ENCODE measurements at regions not wholly inside any gene's neighbourhood (a gene's known extent, or its start where the extent isn't known, plus 50 kb on each side); places are given as distances from the start of the nearest gene placed in this dataset.

- ChIA-PET POLR2A (ENCODE audit: partially characterized antibody) (no interaction called here), CTCF (ENCODE audit: partially characterized antibody) (no interaction called here)
- Histone ChIP-seq H3K27ac (ENCODE audit: low read depth, low read length) (no peak overlapping the region), H3K4me3 (ENCODE audit: extremely low read depth in 1 of 4, insufficient read depth in 2 of 4, low read depth in 3 of 4, low read length in 4 of 4) (no peak overlapping the region), H2AFZ (ENCODE audit: low read length) (no peak overlapping the region), H4K91ac (replicated peaks; ENCODE audit: insufficient read length, low read length) (no peak overlapping the region), H4K8ac (ENCODE audit: extremely low read depth, insufficient read depth, low read length) (no peak overlapping the region), H4K20me1 (replicated peaks in 1 of 2; ENCODE audit: control insufficient read depth in 1 of 2, insufficient read depth in 2 of 2, low read length in 2 of 2) (no peaks in the 10 kb centered on the region), H4K5ac (ENCODE audit: insufficient read length, low read depth, low read length) (no peak overlapping the region), H3K18ac (ENCODE audit: extremely low read depth, low read length) (no peak overlapping the region), H3K79me2 (ENCODE audit: control insufficient read depth in 1 of 2, insufficient read depth in 2 of 2, low read length in 2 of 2) (no peaks in the 10 kb centered on the region), H2BK20ac (ENCODE audit: low read length) (no peak overlapping the region), H3K9me3 (ENCODE audit: insufficient read depth in 2 of 2, low read depth in 1 of 2, low read length in 1 of 2) (no peaks in the 10 kb centered on the region), H3K4ac (replicated peaks; ENCODE audit: insufficient read length, low read depth, low read length) (no peak overlapping the region), H3K4me1 (replicated peaks in 1 of 4; ENCODE audit: control insufficient read depth in 3 of 4, insufficient read depth in 4 of 4, low read length in 3 of 4) (no peaks in the 10 kb centered on the region), H3K56ac (replicated peaks; ENCODE audit: insufficient read length, low read depth, low read length) (no peak overlapping the region), H2BK15ac (ENCODE audit: low read length) (no peak overlapping the region), H2BK120ac (replicated peaks; ENCODE audit: low read depth, low read length) (no peak overlapping the region), H2AK5ac (ENCODE audit: low read depth, low read length) (no peak overlapping the region), H3K36me3 (ENCODE audit: control insufficient read depth in 2 of 4, insufficient read depth in 4 of 4, low read length in 3 of 4) (no peaks in the 10 kb centered on the region), H3K4me2 (ENCODE audit: insufficient read depth in 1 of 2, low read depth in 2 of 2, low read length in 2 of 2) (no peak overlapping the region), H2BK12ac (ENCODE audit: low read depth, low read length) (no peak overlapping the region), H3K14ac (ENCODE audit: insufficient read length) (no peak overlapping the region), H3K9ac (replicated peaks in 1 of 4; ENCODE audit: extremely low read depth in 1 of 4, low read depth in 3 of 4, low read length in 3 of 4) (no peak overlapping the region), H2BK5ac (ENCODE audit: low read depth, low read length) (no peak overlapping the region), H3K79me1 (ENCODE audit: low read depth, low read length) (no peaks in the 10 kb centered on the region), H3K27me3 (replicated peaks in 1 of 4; ENCODE audit: control insufficient read depth in 3 of 4, extremely low read depth in 1 of 4, insufficient read depth in 3 of 4, low read length in 3 of 4) (no peaks in the 10 kb centered on the region), H3K23ac (ENCODE audit: insufficient read length) (no peak overlapping the region), H3K23me2 (ENCODE audit: low read depth, low read length) (no peaks in the 10 kb centered on the region)
- 87% methylated on average over 3 of the region's 3 CpGs; no CpG with 5 or more reads in 1 of the 2 experiments for WGBS, 2 experiments (ENCODE audit: extremely low coverage in 1 of 2, insufficient coverage in 1 of 2, insufficient read length in 1 of 2, insufficient replicate concordance in 2 of 2, low coverage in 1 of 2, low lambda C conversion rate in 2 of 2, missing lambda C conversion rate in 1 of 2)
- DNase-seq (ENCODE audit: low read depth in 1 of 2, low spot score in 2 of 2) (no peak), FAIRE-seq (no peak)
- no peak for TF ChIP-seq KDM1A (IDR thresholded peaks at IDR 0.05; ENCODE audit: borderline replicate concordance, low read length)
- TF ChIP-seq YY1 (IDR thresholded peaks at IDR 0.05; ENCODE audit: low read depth, low read length): no peak
- TF ChIP-seq HDAC2 (IDR thresholded peaks at IDR 0.05; ENCODE audit: borderline replicate concordance in 1 of 2, low read depth in 2 of 2, low read length in 2 of 2): no peak
- TF ChIP-seq BRCA1 (IDR thresholded peaks at IDR 0.05; ENCODE audit: low read depth, low read length): no peak
- no peak for TF ChIP-seq BACH1 (IDR thresholded peaks at IDR 0.05; ENCODE audit: low read length)
- no peak for TF ChIP-seq RFX5 (IDR thresholded peaks at IDR 0.05; ENCODE audit: borderline replicate concordance, low read depth, low read length)
- no peak for TF ChIP-seq SUZ12 (IDR thresholded peaks at IDR 0.05; ENCODE audit: low read length)
- no peak for TF ChIP-seq KDM4A (IDR thresholded peaks at IDR 0.05; ENCODE audit: low read depth, low read length, severe bottlenecking)
- TF ChIP-seq RAD21 (IDR thresholded peaks at IDR 0.05 in 1 of 2, conservative IDR thresholded peaks at IDR 0.05 in 1 of 2; ENCODE audit: low read depth in 2 of 2, low read length in 2 of 2): no peak
- no peak for TF ChIP-seq CHD2 (IDR thresholded peaks at IDR 0.05; ENCODE audit: low read length)
- TF ChIP-seq SAP30 (IDR thresholded peaks at IDR 0.05; ENCODE audit: insufficient read depth, insufficient replicate concordance, low read length): no peak
- TF ChIP-seq, protein P1, sequence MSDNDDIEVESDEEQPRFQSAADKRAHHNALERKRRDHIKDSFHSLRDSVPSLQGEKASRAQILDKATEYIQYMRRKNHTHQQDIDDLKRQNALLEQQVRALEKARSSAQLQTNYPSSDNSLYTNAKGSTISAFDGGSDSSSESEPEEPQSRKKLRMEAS (IDR thresholded peaks at IDR 0.05): no peak
- TF ChIP-seq POLR2A (IDR thresholded peaks at IDR 0.05; ENCODE audit: control extremely low read depth in 1 of 2, low read depth in 2 of 2, low read length in 2 of 2): no peak
- TF ChIP-seq BCL11A (IDR thresholded peaks at IDR 0.05; ENCODE audit: low read depth in 2 of 2, low read length in 2 of 2): no peak
- TF ChIP-seq CEBPB (IDR thresholded peaks at IDR 0.05; ENCODE audit: low read depth, low read length): no peak
These were observed 61.3 kb upstream of the POMP start for GRCh38 chr13:28597641-28598040.
